ENCODE measurements at regions not wholly inside any gene's neighbourhood (a gene's known extent, or its start where the extent isn't known, plus 50 kb on each side); places are given as distances from the start of the nearest gene placed in this dataset.

DNA sequence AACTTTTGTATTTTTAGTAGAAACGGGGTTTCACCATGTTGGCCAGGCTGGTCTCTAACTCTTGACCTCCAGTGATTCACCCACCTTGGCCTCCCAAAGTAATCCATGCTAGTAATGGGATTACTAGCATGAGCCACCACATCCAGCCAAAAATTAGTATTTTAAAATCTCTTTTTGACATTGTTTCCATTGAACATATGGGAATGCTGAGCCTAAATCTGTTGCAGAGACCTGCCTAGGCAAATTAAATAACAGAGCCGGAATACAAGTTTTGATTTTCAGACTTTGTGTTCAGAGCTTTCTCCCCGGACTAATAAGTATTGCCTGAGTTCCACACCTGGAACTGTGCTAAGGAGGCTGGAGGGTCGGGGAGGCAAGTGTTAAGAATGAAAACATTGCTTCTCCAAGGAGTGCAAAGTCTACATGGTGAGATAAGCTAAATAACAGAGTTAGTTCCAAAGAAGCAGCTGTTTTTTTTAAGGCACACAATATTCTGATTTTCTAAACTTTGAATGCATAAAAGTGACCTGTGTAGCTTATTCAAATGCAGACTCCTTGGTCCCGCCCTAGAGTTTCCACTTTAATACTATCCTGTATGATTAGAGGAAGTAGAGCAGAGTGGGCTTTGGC, 150.6 kb upstream of the CELF4 start:
- H3K36me3 Mint-ChIP-seq (ENCODE audit: insufficient read depth): peaks cover 4% of the 10 kb centered on the region
- H3K4me3 Mint-ChIP-seq: no peak overlapping the region
- ATAC-seq (replicated peaks; ENCODE audit: extremely low read depth, poor library complexity, severe bottlenecking): no peak
- H3K27ac Mint-ChIP-seq (ENCODE audit: low read depth): no peak overlapping the region
- no peak for DNase-seq (ENCODE audit: low spot score in 2 of 2)
- H3K4me1 Mint-ChIP-seq: no peaks in the 10 kb centered on the region
- no peaks in the 10 kb centered on the region for H3K27me3 Mint-ChIP-seq
- no peaks in the 10 kb centered on the region for H3K9me3 Mint-ChIP-seq

DNA sequence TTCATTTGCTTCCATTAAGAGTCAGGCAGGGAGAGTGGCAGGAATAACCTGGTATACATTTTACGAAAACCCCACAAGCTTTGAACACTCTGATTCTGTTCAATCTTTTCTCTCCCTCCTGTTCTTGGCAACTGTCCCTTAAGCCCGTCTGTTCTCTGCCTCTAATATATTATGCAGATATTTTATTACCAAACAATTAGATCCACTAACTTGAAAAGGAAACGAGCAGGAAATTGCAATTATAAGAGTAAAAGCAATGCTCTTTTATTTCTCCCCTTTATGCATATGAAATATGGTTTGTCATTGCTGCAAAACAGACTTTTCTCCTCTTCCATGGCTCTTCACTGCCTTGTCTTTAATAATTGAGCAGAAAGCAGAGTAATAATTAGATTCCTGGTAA, 149.1 kb upstream of the CELF4 start:
- H3K4me1 Mint-ChIP-seq: no peaks in the 10 kb centered on the region
- H3K4me3 Mint-ChIP-seq: no peak overlapping the region
- no peak overlapping the region for H3K27ac Mint-ChIP-seq (ENCODE audit: low read depth)
- no peaks in the 10 kb centered on the region for H3K27me3 Mint-ChIP-seq
- H3K36me3 Mint-ChIP-seq (ENCODE audit: insufficient read depth): peaks cover 2% of the 10 kb centered on the region
- DNase-seq (ENCODE audit: low spot score in 2 of 2) (no peak), ATAC-seq (replicated peaks; ENCODE audit: extremely low read depth, poor library complexity, severe bottlenecking) (no peak)
- no peaks in the 10 kb centered on the region for H3K9me3 Mint-ChIP-seq

DNA sequence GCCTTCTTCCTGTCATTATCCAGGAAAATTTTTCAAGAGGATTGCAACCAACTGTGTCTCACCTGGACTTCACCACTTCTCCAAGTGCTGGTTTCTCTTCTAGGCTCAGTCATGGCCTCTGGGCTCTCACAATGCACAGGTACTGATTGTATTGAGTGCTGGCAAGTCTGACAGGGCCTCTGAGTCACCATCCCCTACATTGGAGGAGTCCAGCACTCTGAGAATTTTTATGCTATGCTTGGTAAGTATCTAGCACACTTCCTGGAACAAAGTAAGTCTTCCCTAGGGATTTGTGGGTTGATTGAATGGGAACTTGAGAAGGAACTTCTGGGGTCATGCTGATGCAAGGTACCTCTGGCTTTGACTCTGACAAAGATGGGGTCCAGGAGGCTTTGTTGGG, 147.2 kb upstream of the CELF4 start:
- H3K27ac Mint-ChIP-seq (ENCODE audit: low read depth): no peak overlapping the region
- H3K4me1 Mint-ChIP-seq: no peaks in the 10 kb centered on the region
- H3K27me3 Mint-ChIP-seq: no peaks in the 10 kb centered on the region
- ATAC-seq (replicated peaks; ENCODE audit: extremely low read depth, poor library complexity, severe bottlenecking) (no peak), DNase-seq (ENCODE audit: low spot score in 2 of 2) (no peak)
- no peaks in the 10 kb centered on the region for H3K9me3 Mint-ChIP-seq
- no peak overlapping the region for H3K4me3 Mint-ChIP-seq
- H3K36me3 Mint-ChIP-seq (ENCODE audit: insufficient read depth): no peaks in the 10 kb centered on the region

DNA sequence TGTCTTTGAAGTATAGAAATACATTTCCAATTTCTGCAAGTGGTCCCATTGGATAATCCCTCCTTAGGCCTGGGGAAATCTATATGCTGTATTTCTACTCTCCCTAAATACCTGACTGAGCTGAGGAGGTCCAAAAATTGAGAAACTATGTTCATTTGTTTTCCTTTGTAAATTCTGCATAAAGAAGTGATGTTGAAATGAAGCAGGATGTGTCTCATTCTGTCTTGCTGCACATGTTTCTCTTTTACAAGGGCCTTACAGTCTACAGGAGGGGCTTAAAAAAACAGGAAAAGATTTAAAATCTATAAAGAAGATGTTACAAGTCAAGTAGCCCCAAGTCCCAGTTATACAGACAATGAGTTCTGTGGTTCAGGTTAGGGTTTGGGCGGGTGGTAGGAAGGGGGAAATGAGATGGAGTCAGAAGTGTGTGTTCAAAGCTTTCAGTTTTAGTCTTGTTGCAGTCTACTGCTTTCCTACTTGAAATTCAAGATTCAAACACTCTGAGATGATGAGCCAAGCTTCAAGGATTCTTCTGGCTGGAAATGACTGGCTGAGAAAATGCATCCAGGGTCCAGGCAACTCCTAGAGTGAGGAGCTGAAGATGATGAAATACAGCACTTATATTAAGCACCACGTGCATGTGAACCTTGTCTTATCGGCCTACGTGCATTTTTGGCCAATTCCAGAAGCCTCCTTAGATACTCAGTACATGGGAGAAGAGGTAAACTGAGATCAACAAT, 146.3 kb upstream of the CELF4 start:
- DNase-seq (ENCODE audit: low spot score in 2 of 2) (no peak), ATAC-seq (replicated peaks; ENCODE audit: extremely low read depth, poor library complexity, severe bottlenecking) (no peak)
- Mint-ChIP-seq H3K36me3 (ENCODE audit: insufficient read depth) (no peaks in the 10 kb centered on the region), H3K4me3 (no peak overlapping the region), H3K4me1 (no peaks in the 10 kb centered on the region), H3K27ac (ENCODE audit: low read depth) (no peak overlapping the region), H3K9me3 (no peaks in the 10 kb centered on the region), H3K27me3 (no peaks in the 10 kb centered on the region)

DNA sequence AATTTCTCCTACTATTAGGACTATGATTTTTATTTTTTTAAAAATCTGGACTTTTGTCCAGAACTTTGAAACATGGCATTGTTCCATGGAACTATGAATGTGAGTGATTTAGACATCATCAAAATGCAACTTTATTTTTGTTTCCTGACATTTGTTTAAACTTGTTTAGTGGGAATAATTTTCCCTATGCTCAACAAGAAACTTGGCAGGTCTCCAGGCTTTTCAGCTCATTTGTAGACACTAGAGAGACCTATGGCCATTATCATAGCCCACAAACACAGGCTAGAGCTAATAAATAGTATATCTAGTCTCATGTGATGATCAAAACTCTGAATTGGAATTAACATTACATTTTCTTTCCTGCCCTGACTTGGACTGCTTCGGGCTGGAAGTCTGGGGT, 145.1 kb upstream of the CELF4 start:
- no peaks in the 10 kb centered on the region for H3K9me3 Mint-ChIP-seq
- no peak overlapping the region for H3K27ac Mint-ChIP-seq (ENCODE audit: low read depth)
- H3K4me3 Mint-ChIP-seq: no peak overlapping the region
- no peaks in the 10 kb centered on the region for H3K27me3 Mint-ChIP-seq
- no peaks in the 10 kb centered on the region for H3K36me3 Mint-ChIP-seq (ENCODE audit: insufficient read depth)
- no peak for DNase-seq (ENCODE audit: low spot score in 2 of 2)
- no peak for ATAC-seq (replicated peaks; ENCODE audit: extremely low read depth, poor library complexity, severe bottlenecking)
- no peaks in the 10 kb centered on the region for H3K4me1 Mint-ChIP-seq

DNA sequence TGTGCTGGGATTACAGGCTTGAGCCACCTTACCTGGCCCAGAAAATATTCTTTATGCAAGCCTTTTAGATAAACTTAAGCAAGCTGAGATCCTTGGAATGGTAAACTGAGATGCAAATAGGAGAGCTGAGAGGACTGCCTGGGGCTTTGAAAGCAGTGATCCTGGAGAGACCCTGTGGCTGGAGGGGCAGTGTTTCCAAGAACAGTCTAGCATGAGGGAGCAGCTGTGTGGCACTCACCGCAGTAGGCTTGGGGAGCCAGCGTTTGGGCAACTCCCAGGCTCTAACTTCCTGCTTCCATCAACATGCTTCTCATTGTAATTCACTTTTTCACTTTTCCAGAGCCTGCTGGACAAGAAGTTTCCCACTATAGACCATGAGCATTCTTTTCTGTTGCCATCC, 144.1 kb upstream of the CELF4 start:
- H3K4me3 Mint-ChIP-seq: no peak overlapping the region
- ATAC-seq (replicated peaks; ENCODE audit: extremely low read depth, poor library complexity, severe bottlenecking) (no peak), DNase-seq (ENCODE audit: low spot score in 2 of 2) (no peak)
- H3K9me3 Mint-ChIP-seq: no peaks in the 10 kb centered on the region
- H3K27ac Mint-ChIP-seq (ENCODE audit: low read depth): no peak overlapping the region
- H3K36me3 Mint-ChIP-seq (ENCODE audit: insufficient read depth): no peaks in the 10 kb centered on the region
- no peaks in the 10 kb centered on the region for H3K4me1 Mint-ChIP-seq
- no peaks in the 10 kb centered on the region for H3K27me3 Mint-ChIP-seq

DNA sequence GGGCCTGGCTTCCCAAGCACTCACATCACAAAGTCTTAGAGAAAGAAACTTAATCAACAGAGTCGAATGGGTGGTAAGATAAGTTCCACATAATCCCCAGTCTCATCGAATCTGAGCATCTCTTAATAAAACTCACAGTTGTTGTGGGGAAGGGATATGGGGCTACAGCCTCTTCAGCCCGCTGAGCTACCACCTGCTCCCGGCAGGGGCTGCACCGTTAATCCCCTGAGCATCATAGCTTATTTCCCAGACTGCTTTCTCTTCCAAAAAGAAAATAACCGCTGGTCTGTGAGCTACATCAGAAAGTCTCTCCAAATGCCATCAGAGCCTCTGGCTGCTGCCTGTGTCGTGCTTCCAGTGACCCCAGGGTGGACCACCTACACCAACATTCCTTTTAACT, 139.4 kb upstream of the CELF4 start:
- no peaks in the 10 kb centered on the region for H3K4me1 Mint-ChIP-seq
- ATAC-seq (replicated peaks; ENCODE audit: extremely low read depth, poor library complexity, severe bottlenecking) (no peak), DNase-seq (ENCODE audit: low spot score in 2 of 2) (no peak)
- H3K27me3 Mint-ChIP-seq: no peaks in the 10 kb centered on the region
- H3K9me3 Mint-ChIP-seq: no peaks in the 10 kb centered on the region
- H3K27ac Mint-ChIP-seq (ENCODE audit: low read depth): no peak overlapping the region
- no peaks in the 10 kb centered on the region for H3K36me3 Mint-ChIP-seq (ENCODE audit: insufficient read depth)
- no peak overlapping the region for H3K4me3 Mint-ChIP-seq

DNA sequence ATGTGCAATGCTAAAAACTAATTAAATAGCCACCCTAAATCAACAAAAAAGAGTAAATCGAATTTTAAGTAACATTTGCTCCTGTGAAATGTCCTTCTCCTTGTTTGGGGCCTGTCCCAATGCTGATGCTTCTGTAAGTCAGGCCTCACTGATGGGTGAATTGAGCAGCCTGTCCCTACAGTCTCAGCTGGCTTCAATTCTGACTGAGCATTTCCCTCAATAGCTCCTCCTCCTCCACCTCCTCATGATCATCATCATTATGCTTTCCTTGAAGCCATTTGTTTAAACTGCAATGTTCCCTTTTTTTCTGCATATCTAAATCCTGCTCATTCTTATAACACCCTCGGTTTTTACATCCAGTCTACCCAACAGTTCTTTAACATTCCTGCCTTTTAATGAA, 137.2 kb upstream of the CELF4 start:
- no peaks in the 10 kb centered on the region for H3K4me1 Mint-ChIP-seq
- H3K36me3 Mint-ChIP-seq (ENCODE audit: insufficient read depth): no peaks in the 10 kb centered on the region
- H3K27ac Mint-ChIP-seq (ENCODE audit: low read depth): no peak overlapping the region
- H3K4me3 Mint-ChIP-seq: no peak overlapping the region
- H3K9me3 Mint-ChIP-seq: no peaks in the 10 kb centered on the region
- ATAC-seq (replicated peaks; ENCODE audit: extremely low read depth, poor library complexity, severe bottlenecking): no peak
- no peak for DNase-seq (ENCODE audit: low spot score in 2 of 2)
- no peaks in the 10 kb centered on the region for H3K27me3 Mint-ChIP-seq

DNA sequence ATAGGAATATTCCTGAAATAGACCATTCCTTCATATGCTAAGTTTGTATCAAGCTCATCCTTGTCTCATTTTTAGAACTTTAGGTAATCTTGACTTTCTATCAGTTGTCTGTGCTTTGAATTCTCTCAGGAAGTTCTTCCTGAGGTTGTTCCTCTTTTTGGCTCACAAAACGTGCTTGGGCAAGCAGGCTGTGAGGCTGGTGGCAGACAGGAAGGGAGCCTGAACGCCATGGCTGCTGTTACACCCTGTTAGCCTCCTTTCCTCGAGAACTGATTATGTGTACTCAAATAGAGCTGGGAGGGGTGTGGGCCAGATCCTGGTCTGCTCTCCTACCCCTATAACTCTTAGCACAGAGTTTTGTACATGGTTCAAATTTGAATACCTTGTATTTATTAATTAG, 136.4 kb upstream of the CELF4 start:
- Mint-ChIP-seq H3K9me3 (no peaks in the 10 kb centered on the region), H3K4me1 (no peaks in the 10 kb centered on the region), H3K27ac (ENCODE audit: low read depth) (no peak overlapping the region), H3K36me3 (ENCODE audit: insufficient read depth) (no peaks in the 10 kb centered on the region), H3K27me3 (no peaks in the 10 kb centered on the region), H3K4me3 (no peak overlapping the region)
- DNase-seq (ENCODE audit: low spot score in 2 of 2): no peak
- ATAC-seq (replicated peaks; ENCODE audit: extremely low read depth, poor library complexity, severe bottlenecking): no peak

DNA sequence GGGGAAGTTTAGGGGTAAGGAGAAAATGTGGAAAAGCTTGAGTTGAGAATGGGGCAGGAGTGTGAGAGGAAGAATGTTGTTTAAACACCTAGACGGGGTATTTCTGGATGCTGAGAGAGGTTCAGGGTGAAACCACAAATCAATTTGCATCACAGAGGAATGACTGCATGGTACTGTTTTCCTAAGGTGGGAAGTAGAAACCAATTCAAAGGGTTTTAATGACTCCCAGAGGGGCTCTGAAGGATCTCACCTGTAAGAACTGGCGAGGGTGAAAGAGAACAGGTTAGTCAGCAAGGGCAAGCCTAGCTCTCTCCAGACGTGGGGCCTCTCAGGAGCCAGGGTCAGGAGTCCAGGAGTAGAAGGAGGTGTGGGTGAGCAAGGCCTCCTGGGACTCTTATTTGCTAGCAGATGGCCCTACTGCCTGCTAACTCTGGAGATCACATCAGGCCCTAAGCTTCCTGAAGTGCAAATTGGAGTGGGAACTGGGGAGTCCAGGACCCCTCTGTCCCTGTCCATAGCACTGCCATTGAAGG, 133.0 kb upstream of the CELF4 start:
- Mint-ChIP-seq H3K4me3 (no peak overlapping the region), H3K27me3 (no peaks in the 10 kb centered on the region), H3K27ac (ENCODE audit: low read depth) (no peak overlapping the region), H3K9me3 (peaks cover 4% of the 10 kb centered on the region), H3K4me1 (no peaks in the 10 kb centered on the region), H3K36me3 (ENCODE audit: insufficient read depth) (no peaks in the 10 kb centered on the region)
- DNase-seq (ENCODE audit: low spot score in 2 of 2) (no peak), ATAC-seq (replicated peaks; ENCODE audit: extremely low read depth, poor library complexity, severe bottlenecking) (no peak)

DNA sequence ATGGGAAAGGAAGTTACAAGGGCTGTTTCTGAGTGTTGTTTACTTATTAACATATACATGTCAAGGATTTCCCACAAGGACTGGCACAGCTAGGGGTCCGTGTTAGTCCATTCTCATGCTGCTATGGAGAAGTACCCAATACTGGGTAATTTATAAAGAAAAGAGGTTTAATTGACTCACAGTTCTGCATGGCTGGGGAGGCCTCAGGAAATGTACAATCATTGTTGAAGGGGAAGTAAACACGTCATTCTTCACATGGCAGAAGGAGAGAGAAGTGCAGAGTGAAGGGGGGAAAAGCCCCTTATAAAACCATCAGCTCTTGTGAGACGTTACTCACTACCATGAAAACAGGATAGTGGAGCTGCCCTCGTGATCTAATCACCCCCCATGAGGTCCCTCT, 128.9 kb upstream of the CELF4 start:
- no peak for ATAC-seq (replicated peaks; ENCODE audit: extremely low read depth, poor library complexity, severe bottlenecking)
- no peak overlapping the region for H3K4me3 Mint-ChIP-seq
- no peaks in the 10 kb centered on the region for H3K36me3 Mint-ChIP-seq (ENCODE audit: insufficient read depth)
- H3K27me3 Mint-ChIP-seq: no peaks in the 10 kb centered on the region
- no peaks in the 10 kb centered on the region for H3K4me1 Mint-ChIP-seq
- no peak overlapping the region for H3K27ac Mint-ChIP-seq (ENCODE audit: low read depth)
- H3K9me3 Mint-ChIP-seq: peaks cover 4% of the 10 kb centered on the region
- no peak for DNase-seq (ENCODE audit: low spot score in 2 of 2)

DNA sequence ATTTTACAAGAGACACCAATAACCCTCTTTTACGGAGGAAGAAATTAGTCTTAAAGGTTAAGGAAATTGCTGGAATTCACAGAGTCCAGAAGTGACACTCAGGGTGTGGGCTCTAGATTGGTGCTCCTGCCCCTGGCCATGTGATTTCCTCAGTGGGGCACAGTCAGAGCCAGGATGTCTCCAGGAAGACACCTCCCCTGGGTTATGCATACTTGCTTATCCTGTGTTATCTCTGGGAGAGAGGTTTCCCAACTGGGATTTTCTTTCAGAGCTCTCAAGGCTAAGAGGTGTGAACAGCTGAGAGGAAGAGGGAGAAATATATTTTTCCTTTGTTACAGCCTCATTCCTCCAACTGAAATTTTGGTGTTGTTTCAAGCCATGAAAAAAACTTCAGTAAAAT, 125.6 kb upstream of the CELF4 start:
- peaks cover 11% of the 10 kb centered on the region for H3K9me3 Mint-ChIP-seq
- no peaks in the 10 kb centered on the region for H3K36me3 Mint-ChIP-seq (ENCODE audit: insufficient read depth)
- no peaks in the 10 kb centered on the region for H3K27me3 Mint-ChIP-seq
- H3K4me3 Mint-ChIP-seq: no peak overlapping the region
- H3K27ac Mint-ChIP-seq (ENCODE audit: low read depth): no peak overlapping the region
- no peak for ATAC-seq (replicated peaks; ENCODE audit: extremely low read depth, poor library complexity, severe bottlenecking)
- no peak for DNase-seq (ENCODE audit: low spot score in 2 of 2)
- no peaks in the 10 kb centered on the region for H3K4me1 Mint-ChIP-seq

DNA sequence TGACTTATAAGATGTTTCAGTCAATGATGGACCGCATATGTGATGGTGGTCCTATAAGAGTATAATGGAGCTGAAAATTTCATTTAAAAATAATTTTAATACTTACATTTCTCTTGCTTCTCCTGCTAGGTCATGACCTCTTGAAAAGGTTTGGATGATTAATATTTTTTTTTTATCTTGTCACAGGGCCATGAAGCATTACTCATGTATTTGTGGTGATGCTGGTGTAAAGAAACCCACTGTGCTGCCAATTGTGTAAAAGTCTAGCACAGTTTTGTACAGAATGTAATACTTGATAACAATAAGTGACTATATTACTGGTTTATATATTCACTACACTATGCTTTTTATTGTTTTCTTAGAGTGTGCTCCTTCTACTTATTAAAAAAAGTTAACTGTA, 124.2 kb upstream of the CELF4 start:
- no peaks in the 10 kb centered on the region for H3K4me1 Mint-ChIP-seq
- no peak overlapping the region for H3K27ac Mint-ChIP-seq (ENCODE audit: low read depth)
- no peaks in the 10 kb centered on the region for H3K27me3 Mint-ChIP-seq
- peaks cover 11% of the 10 kb centered on the region for H3K9me3 Mint-ChIP-seq
- H3K36me3 Mint-ChIP-seq (ENCODE audit: insufficient read depth): no peaks in the 10 kb centered on the region
- H3K4me3 Mint-ChIP-seq: no peak overlapping the region
- ATAC-seq (replicated peaks; ENCODE audit: extremely low read depth, poor library complexity, severe bottlenecking) (no peak), DNase-seq (ENCODE audit: low spot score in 2 of 2) (no peak)

Measured in central memory CD8-positive, alpha-beta T cell (primary cell).